Stimulated activated CD4-positive, alpha-beta T cell treated with anti-CD3 and anti-CD28 coated beads, TNF-alpha, amount 100 ng/mL, for 48 hours (primary cell): ENCODE measurements at regions not wholly inside any gene's neighbourhood (a gene's known extent, or its start where the extent isn't known, plus 50 kb on each side); places are given as distances from the start of the nearest gene placed in this dataset.

Experiments
- DNase-seq, 3 donors: peaks; one replicate each; pipeline ENCODE4 v3.0.0-alpha.2; 2020; ENCODE audit warnings: low read depth in 3 of 3

DNA sequence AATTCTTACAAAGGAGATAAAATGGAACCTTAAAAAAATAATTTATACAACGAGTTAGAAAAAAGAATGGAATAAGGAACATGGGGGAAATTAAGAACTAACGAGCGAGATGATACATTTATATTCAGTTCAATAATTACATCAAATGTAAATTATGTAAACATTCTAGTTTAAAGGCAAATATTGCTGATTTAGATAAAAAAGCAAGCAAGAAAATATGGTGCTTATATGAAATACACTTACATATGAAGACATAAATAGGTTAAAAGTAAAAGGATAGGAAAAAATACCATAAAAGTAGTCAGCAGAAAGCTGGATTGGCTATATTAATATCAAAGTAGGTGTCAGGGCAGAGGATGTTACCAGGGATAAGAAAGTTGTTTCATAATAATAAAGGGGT, 127.0 kb upstream of the AHR start:
- no peak for DNase-seq

DNA sequence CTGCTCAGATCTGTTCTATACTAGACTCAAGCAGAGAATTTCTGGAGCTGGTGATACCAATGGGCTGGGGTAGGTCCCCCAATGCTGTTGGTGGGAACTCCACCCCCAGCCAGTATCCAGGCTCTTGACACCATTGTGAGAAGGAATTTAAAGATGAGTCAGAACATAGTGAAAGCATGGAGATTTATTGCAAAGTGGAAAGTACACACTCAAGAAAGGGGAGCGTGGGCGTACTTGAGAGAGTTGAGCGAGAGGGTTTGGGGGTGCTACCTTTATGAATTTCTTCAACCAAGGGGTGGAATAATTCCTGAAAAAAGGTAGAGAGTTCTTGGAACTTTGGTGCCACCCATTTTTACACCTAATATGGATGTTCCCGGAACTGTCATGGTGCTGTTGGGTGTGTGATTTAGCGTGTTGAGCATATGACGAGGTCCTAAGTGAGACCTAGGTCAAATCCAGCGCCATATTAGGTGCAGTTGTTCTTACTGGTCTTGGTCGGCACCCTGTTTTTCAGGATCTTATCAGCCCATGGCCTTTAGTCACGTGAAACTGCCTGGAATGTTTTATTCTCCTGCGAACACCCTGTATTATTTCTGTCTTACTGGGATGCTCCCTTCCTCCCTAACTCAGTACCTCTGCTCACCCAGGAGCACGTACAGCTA, 122.0 kb upstream of the AHR start:
- DNase-seq = no peak

DNA sequence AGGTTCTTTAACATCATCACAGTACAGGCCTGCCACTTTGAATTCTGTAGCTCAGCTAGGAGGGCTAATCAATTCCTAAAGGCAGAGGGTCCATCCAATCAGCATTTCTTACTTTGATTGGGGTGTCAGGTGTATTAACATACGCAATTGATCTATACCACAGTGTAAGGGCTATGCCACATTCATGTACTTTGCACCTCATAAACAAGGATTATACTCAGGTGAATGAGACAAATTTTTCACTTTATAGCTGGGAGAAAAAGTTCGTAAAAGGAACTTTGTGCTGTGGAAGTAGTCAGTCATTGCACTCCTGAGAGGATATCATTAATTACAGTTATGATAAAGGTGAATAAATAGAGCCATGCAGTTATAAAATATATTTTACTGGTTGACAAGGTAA, 119.9 kb upstream of the AHR start:
- no peak for DNase-seq

DNA sequence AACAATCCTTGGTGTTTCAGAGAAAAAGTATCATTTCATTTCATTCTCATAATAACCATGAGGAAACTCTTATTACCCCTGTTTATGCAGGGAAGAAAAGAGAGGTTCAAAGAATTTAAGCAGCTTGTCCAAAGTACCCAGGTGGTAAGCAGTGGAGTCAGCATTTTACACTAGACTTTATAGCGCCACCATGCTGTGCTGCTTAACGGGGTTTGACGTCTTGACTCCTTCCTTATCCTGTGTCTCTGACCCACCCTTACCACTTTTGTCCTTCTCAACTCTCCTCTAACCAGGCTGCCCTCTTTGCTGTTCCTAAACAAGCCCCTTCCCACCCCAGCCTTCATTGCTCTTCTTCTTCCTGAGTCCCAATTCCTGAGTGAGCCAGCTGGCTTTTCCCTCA, 117.0 kb upstream of the AHR start:
- no peak for DNase-seq

DNA sequence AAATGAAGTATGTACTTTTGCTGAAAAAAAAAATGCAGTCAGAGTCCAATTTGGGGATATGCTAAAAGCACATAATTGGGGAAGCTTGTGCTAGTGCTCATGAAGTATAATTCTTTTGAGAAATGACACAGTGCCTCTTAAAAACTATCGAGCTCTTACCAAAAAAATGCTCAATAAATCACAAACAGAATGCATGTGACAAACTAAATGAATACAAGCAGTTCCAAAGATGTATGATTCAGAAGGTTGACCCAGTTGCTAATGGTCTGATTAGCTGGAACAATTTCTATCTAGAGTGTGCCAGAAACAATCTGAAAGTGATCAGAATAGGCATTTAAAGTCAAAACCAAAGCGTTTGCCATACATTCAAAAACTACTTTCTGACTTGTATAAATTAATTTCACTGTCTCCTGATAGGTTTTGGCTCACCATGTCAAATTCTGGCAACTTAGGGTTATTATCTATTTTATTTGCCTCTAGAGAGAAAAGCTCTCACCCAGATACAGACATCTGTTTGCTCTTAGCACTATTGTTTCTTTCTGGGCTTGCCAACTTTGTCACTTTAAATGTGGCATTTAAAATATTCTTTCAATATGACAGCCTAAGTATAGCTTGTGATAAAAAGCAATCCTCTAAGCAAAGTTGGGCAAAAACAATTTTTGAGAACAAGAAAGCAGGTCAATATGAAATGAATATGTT, 114.7 kb upstream of the AHR start:
- DNase-seq = no peak

DNA sequence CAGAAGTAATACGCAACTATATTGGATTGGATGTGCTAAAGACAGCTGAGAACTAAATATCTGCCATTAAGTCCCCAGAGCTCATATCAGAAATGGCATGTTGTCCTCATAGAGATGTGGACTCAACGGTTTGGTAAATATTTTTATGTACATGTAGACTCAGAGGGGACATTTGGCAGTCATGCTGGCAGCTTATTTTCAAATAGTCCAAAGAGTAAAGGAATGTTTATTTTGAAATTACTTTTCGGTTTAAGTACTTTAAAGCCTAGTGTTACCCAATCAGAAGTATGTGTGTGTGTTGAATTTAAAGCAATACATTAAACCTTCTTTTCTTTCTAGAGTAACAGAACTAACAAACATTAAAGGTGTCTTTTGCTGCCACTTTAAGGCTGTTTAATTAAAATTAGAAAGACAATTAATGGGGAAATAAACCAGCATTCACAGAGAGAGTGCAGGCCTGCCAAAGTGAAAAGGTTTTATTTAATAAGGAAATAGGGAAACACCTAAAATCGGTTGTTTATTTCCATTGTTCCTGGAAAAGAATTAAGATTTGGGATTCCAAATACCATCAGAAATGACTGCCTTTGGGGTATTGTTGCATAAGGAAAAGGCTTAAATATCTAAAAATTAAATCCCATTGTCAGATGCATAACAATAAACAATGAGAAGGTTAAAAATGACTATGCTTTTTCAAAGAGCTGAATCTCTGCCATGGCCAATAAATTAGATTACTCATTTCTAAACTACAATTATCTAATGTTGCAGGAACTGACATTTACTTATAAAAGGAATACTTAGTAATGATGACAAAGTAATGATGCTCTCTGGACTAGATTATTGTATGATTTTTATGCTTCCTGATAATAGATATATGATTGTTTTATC, 113.4 kb upstream of the AHR start:
- DNase-seq = no peak

DNA sequence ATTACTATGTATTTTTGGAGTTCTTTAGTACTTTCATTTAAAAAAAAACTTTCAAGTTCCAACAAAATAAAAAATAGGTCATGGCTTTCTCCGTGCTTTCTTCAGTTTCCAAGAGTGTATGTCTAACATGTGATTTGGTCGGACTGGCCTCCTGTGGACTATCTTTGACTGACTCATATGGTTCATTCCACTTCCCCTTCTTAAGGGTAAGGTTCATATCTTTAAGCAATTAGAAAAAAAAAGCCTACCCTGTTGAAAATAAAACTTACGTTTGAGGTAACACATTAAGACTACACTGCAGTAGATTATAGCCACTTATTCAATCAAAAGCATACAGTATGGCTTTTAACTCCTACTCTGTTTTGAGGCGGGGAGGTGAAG, 112.8 kb upstream of the AHR start:
- DNase-seq = no peak

DNA sequence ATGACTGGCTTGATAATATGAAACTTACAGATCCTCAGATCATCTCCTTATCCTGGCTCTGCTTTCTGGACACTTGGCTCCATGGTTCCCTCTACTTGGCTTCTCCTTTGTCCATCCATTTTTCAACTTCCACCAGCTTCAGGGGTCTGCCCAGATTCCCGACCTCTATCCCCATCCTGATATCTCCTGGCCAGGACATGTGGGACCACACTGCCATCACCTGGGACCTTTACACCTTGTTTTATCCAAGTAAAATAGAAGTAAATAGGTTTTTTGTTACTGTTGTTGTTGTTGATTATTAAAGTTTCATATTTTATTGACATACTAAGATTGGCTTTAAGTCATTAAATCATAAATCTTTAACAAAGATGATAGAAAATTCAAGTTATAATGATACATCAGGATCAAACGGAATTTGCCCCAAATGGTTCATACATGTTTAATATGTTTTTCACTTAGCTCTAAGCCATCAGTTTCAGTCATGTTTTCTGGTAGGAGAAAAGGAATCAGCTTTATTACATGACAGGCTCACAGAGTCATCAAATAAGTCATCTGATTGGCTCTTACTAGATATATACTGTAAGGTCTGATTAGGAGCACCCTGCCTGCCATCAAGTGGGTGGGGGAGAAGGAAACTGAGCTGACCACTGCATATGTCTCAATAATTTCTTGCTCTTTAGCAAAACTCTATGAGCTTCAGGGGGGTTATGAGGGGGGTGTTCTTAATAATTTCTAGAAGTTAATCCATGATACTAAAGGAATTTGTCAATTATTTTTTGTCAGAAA, 111.5 kb upstream of the AHR start:
- no peak for DNase-seq

DNA sequence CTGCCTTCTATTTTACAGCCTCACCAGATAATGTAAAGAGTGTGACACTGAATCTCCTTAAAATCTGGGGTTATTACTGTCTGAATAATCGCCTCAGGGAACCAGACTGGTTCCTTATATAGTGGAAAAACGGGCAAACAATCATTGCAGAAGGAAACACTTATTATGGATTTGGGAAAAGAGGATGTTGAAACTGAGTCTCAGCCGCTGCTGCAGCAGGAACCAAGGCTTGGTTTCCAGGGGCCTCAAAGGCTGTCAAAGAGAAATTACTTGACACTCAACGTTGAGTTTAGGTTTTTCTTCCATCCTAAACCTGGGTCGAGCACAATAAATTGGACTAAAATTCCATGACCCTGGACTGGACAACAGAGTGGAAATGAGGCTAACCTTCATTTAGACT, 103.8 kb upstream of the AHR start:
- DNase-seq = no peak

DNA sequence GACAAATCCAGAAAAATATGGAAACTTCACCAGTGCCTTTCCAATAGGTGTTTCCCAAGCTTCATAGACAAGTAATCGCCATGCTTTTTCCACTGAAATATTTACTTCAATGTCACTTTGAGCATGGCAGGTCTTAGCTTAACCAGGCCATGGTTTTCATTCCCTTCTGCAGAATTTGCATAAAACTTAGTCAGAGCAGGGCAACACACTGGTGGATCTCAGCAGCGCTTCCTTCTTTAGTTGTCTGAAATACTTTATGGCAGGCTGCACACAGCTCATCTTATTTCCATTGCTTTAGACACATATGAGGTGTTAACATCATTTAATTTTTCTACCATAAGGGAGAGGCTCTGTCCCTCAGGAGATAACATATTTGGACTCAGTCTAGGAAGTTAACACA, 102.9 kb upstream of the AHR start:
- DNase-seq = no peak

DNA sequence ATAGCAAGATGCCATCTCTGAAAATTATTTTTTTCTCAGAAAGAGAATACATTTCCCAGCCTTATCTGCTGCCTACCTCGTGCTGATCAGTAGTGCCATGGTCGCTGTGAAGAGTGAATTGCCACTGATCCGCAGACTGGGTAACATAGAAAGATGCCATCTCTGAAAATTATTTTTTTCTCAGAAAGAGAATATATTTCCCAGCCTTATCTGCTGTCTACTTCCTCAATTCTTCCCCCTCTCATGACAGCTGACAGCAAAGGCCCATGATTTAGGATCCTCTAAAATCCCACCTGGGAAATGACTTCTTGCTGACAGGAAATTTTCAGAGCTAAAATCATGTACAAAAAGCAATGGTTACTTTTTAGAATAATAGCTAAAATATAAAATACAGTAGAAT, 92.5 kb upstream of the AHR start:
- DNase-seq = no peak

DNA sequence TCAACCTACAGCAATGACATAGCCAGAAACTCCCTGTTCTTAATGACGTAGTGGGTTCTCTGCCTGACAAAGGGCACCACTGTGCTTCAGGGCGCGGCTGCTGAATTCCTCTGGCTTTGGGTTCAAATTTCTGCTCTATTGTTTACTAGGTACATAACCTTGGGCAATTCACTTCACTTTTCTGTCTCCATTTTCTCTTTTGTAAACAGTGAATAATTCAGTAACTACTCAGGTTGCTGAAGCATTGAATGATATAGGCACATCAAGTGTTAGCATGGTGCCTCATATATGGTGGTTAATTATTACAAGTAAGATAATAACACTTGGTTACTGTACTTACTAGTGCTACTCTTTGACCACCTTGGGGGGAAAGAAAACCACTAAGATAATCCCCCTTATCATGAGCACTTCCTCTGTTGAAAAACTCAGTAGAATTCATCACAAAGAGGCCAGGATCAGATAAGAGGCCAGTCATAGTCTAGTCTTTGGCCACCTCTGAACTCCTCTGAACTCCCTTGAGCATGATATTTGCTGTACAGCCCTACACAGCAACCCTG, 92.0 kb upstream of the AHR start:
- DNase-seq = no peak

DNA sequence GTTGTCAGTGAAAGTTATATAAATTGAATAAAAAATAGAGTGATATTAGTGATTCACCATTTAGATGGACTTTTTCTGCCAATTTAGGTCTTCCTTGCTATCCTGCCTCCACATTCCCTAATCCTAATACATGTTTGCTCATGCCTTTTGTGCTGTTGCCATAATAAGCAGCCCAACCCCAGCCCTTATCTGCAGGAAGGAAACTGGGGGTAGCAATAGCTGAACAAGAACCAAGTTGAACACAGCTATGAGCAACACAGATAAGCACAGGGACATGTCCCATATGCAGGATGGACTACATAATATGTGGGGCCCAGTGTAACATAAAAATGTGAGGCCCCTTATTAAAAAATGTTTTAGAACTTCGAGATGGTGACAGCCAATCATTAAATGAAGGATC, 91.2 kb upstream of the AHR start:
- DNase-seq = no peak

DNA sequence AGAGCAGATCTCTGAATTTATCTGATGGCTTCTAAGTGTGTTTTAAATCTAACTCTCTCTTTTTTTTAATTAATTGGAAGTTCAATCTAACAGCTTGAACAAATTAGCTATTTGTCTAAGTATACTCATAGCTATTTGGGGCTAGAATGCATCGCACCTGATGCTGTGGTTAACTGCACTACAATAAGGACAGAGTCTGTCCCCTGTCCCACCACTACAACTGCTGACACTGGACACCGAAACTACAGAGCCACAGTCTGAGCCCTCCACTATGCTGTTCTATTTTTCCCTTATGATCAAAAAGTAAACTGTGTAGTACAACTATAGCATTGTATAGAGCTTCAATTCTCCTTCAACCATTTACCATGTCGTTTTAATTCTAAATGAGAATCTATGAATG, 89.4 kb upstream of the AHR start:
- no peak for DNase-seq

DNA sequence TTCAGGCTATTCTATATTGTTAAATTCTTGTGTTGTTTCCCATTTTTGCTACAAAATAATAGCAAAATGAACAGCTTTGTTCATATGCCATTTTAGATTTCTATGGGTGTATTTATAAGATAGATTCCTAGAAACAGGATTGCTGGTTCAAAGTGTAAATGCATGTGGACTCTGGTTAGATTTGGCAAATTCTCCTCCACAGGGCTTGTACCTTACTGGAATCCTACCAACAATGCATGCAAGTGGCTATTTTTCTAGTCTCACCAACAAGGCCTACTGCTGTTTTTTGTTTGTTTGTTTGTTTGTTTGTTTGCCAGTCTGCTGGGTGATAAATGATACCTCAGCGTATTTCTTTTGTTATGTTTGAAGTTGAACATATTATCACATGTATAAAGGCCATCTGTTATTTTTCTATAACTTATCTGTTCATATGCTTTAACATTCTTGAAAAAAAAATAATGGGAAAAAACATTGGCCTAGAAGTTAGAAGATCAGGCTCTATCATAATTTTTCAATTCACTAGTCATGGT, 87.1 kb upstream of the AHR start:
- no peak for DNase-seq

DNA sequence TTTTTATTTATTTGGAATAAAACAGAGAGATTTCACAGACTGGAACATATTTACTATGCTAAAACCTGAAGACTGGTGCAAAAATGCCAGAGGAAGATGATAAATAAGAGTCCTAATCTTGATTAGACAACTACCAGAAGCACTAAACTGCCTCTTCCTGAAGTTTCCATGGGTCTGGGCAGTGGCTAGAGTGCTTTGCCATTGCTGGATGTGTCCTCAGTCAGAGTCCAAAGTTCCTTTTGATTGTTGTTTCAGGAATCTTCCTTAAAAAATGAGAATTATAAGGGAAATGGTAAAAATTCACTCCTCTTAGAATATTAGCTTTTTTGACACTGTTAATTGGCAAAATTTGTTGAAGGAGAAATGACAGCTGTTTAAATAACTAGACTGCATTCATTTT, 86.3 kb upstream of the AHR start:
- DNase-seq = no peak

DNA sequence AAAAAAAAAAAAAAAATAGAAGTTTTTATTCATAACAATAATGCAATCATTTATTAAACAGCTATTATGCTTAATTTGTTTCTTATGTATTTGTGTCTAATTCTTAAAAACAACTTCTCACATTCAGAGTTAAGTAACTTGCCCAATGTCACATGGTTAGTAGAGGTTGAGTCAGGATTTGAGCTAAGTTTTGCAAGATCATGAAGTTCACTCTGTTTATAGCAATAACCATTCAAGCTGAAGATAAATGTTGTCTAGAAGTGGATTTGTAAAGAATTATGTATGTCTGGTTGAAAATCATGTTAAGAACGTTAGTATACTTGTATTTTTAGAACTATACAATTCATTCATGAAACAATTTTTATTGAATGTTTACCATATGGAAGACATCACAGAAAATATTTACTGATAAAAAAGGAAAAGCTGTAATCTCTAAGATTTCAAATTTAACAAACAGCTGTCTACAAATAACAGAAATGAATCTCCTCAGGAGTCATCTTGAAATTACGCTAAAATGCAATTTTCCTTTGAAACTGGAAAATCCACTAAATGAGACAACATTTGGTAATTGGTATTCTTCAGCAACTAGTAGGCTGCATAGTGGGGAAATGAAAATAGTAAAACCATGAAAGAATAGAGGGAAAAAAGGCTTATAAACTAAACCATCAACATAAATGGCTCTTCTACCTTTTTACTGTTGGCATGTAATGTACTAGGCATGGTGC, 70.5 kb upstream of the AHR start:
- DNase-seq = no peak

DNA sequence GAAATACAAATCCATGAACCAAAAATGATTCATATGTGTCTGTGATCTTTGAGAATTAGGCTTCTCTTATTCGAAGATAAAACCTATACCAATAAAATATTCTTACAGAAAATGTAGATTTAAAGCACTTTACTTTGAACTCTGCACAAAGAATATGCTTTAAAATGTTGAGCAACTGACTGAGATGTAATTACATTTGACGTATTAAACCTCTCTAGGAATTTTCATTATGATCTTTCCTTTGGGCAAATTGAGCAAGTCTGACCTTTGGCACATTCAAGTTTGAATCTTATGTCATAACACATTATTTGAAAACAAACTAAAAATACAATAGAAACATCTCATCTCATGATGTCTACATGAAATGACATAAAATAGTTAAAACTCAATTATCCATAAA, 69.2 kb upstream of the AHR start:
- DNase-seq = no peak

DNA sequence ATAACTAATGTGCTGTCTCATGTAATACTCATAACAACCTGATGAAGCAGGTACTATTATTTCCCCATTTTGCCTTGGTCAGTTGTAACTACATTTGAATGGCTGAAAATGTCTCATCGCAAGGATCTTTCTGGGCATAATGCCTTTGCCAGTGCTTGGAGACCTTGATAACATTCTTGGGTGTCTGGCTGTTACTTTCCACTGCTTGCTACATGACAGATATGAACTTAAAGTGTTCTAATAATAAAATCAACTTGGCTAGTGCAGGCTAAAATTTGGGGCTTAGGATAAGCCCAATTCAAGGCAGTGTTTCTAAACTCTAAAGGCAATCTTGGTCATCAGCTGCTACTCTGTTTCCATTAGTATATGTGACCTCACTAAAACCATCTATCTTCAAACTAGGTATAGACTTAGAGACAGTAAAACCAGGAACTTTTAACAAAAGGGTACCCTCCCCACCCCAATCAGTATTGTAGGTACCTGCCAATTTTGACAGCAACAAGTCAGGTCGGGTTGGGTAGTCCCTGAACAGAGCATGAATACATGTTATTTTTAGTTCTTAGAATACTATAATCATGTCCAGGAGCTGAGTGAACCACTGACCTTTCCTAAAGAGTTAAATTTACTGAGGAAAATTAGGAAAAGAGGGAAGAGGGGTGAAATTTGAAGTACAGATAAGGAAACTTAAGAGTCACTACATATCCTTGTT, 68.2 kb upstream of the AHR start:
- no peak for DNase-seq

DNA sequence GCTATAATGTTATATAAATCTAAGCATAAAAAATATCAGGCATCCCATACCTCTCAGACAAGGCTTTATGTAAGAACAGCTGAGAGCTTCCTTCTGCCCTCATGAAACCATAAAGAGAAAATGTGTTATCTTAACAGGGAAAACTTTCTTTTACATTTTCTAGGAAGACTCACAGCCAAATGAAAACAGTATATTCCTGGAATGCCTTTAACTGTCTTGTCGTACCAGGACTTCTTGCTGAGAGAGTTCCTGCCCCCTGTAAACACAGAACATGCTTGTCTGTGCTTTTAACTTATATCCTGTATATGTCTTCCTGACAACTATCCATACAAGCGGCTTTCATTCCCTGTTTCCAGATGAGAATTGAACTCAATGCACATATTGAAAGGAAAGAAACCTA, 64.8 kb upstream of the AHR start:
- no peak for DNase-seq
